MCF 10A (cell line): ENCODE measurements at regions not wholly inside any gene's neighbourhood (a gene's known extent, or its start where the extent isn't known, plus 50 kb on each side); places are given as distances from the start of the nearest gene placed in this dataset.

ENCODE experiments used
- BruUV-seq: library from RNA; stranded (reverse); fragments of 400-500 nt; replicated peaks from 2 replicates; lab custom pipeline; 2021; lab: Mats Ljungman, UMichigan
- CTCF ChIA-PET: fragments of 300-600 bp; sonication (Branson Sonifier 250); formaldehyde crosslinking; extraction: SDS; loops from one replicate; lab custom pipeline; 2021; ENCODE audit warnings: antibody characterized with exemption, inconsistent platforms; lab: Yijun Ruan, JAX
- POLR2A ChIA-PET: fragments of 300-600, 350-650 bp; sonication (Branson Sonifier 250); formaldehyde crosslinking; extraction: SDS; loops from one replicate; lab custom pipeline; 2020; ENCODE audit warnings: antibody characterized with exemption, inconsistent platforms; lab: Yijun Ruan, JAX
- DNase-seq: peaks from one replicate; pipeline ENCODE4 v3.0.0-alpha.2; 2018; ENCODE audit not compliant: unreplicated experiment
- H3K27ac Mint-ChIP-seq: one replicate; pipeline ENCODE4 v1.8.0; 2022; ENCODE audit warnings: mild to moderate bottlenecking, low read depth, mixed read lengths; ENCODE audit not compliant: unreplicated experiment
- H3K27me3 Mint-ChIP-seq: one replicate; pipeline ENCODE4 v1.8.0; 2022; ENCODE audit warnings: mixed read lengths; ENCODE audit not compliant: insufficient read depth, unreplicated experiment
- H3K36me3 Mint-ChIP-seq: one replicate; pipeline ENCODE4 v1.8.0; 2022; ENCODE audit warnings: mild to moderate bottlenecking, moderate library complexity, mixed read lengths; ENCODE audit not compliant: insufficient read depth, unreplicated experiment
- H3K4me1 Mint-ChIP-seq: one replicate; pipeline ENCODE4 v1.8.0; 2022; ENCODE audit warnings: mixed read lengths; ENCODE audit not compliant: insufficient read depth, unreplicated experiment
- H3K4me3 Mint-ChIP-seq: one replicate; pipeline ENCODE4 v1.8.0; 2022; ENCODE audit warnings: mild to moderate bottlenecking, moderate library complexity, mixed read lengths; ENCODE audit not compliant: unreplicated experiment
- H3K9me3 Mint-ChIP-seq: one replicate; pipeline ENCODE4 v1.8.0; 2022; ENCODE audit warnings: mixed read lengths; ENCODE audit not compliant: unreplicated experiment
- CTCF ChIP-seq: fragments of 200-600 bp; IDR thresholded peaks from one replicate; pipeline ENCODE4 v1.8.0; 2022; ENCODE audit warnings: antibody characterized with exemption, mild to moderate bottlenecking; ENCODE audit not compliant: unreplicated experiment
- intact Hi-C: fragments of 100-400 bp; cut with micrococcal nuclease; formaldehyde crosslinking; loops from 2 replicates; pipeline ENCODE4 v1.14.1; 2022

GRCh38 chr3:24854748-24855147, 360.1 kb upstream of the THRB start:
- H3K4me1 Mint-ChIP-seq = peaks cover 6% of the 10 kb centered on the region
- no peak for TF ChIP-seq CTCF
- ChIA-PET POLR2A (no interaction called here), CTCF (no interaction called here)
- intact Hi-C loops = no loop called here
- H3K27me3 Mint-ChIP-seq = no peaks in the 10 kb centered on the region
- DNase-seq = no peak
- H3K36me3 Mint-ChIP-seq = no peaks in the 10 kb centered on the region
- no peak overlapping the region for H3K4me3 Mint-ChIP-seq
- no peak overlapping the region for H3K27ac Mint-ChIP-seq
- H3K9me3 Mint-ChIP-seq = no peaks in the 10 kb centered on the region
- BruUV-seq = no TSS peak

- DNase-seq = no peak
- CTCF ChIA-PET = no interaction called here
- no TSS peak for BruUV-seq
- Mint-ChIP-seq H3K36me3 (no peaks in the 10 kb centered on the region), H3K27me3 (no peaks in the 10 kb centered on the region), H3K4me3 (no peak overlapping the region), H3K27ac (no peak overlapping the region), H3K9me3 (no peaks in the 10 kb centered on the region), H3K4me1 (peaks cover 6% of the 10 kb centered on the region)
- intact Hi-C loops = no loop called here
- POLR2A ChIA-PET = no interaction called here
- no peak for TF ChIP-seq CTCF
Observed at GRCh38 chr3:24857945-24858344, 363.3 kb upstream of the THRB start.

GRCh38 chr3:24863215-24863614, 368.6 kb upstream of the THRB start:
- Mint-ChIP-seq H3K4me1 (peaks cover 7% of the 10 kb centered on the region), H3K27me3 (no peaks in the 10 kb centered on the region), H3K36me3 (no peaks in the 10 kb centered on the region), H3K9me3 (no peaks in the 10 kb centered on the region), H3K4me3 (no peak overlapping the region), H3K27ac (no peak overlapping the region)
- no TSS peak for BruUV-seq
- CTCF ChIA-PET = no interaction called here
- POLR2A ChIA-PET = no interaction called here
- TF ChIP-seq CTCF = no peak
- intact Hi-C loops = no loop called here
- no peak for DNase-seq

- no peak overlapping the region for H3K27ac Mint-ChIP-seq
- POLR2A ChIA-PET = interaction anchor here (0.5 kb wide), 1 partner anchor 18 kb away, joined by 3 read pairs; no protein-coding TSS in a partner anchor
- intact Hi-C loops = no loop called here
Observed at GRCh38 chr3:24867783-24868182, 373.1 kb upstream of the THRB start.

More at GRCh38 chr3:24867783-24868182, 373.1 kb upstream of the THRB start:
- CTCF ChIA-PET = no interaction called here
- BruUV-seq = no TSS peak
- no peaks in the 10 kb centered on the region for H3K36me3 Mint-ChIP-seq
- no peak for DNase-seq
- peaks cover 7% of the 10 kb centered on the region for H3K4me1 Mint-ChIP-seq
- peaks cover 7% of the 10 kb centered on the region for H3K9me3 Mint-ChIP-seq
- TF ChIP-seq CTCF = no peak
- no peaks in the 10 kb centered on the region for H3K27me3 Mint-ChIP-seq
- H3K4me3 Mint-ChIP-seq = no peak overlapping the region
